Vagina (tissue), 2 donors: ENCODE measurements at regions not wholly inside any gene's neighbourhood (a gene's known extent, or its start where the extent isn't known, plus 50 kb on each side); places are given as distances from the start of the nearest gene placed in this dataset.
A peak's percentile ranks its signal among the peaks of the same experiment; 100 is the strongest.

ENCODE experiments used
- DNase-seq, 2 donors: peaks; one replicate each; pipeline ENCODE4 v3.0.0-alpha.2; 2017; ENCODE audit errors: extremely low spot score in 2 of 2
- H3K27ac ChIP-seq: fragments of 200-600 bp; sonication (generic); one replicate; pipeline ENCODE4 v1.5.1; 2019
- H3K27me3 ChIP-seq: fragments of 200-600 bp; sonication (generic); one replicate; pipeline ENCODE4 v1.5.1; 2019
- H3K36me3 ChIP-seq, 2 donors: fragments of 200-600 bp; sonication (generic); one replicate each; pipeline ENCODE4 v1.5.1; 2017 to 2019
- H3K4me1 ChIP-seq: fragments of 200-600 bp; sonication (generic); one replicate; pipeline ENCODE4 v1.5.1; 2019
- H3K4me3 ChIP-seq, 2 donors: fragments of 200-600 bp; sonication (generic); 1 replicate in 1 of 2; 2 replicates in 1 of 2; pipeline ENCODE4 v1.5.1; 2016 to 2019
- H3K9me3 ChIP-seq: fragments of 200-600 bp; sonication (generic); one replicate; pipeline ENCODE4 v1.5.1; 2019
- POLR2A ChIP-seq, 2 donors: fragments of 450-650 bp; IDR thresholded peaks; one replicate each; pipeline ENCODE4 v1.6.1; 2017; ENCODE audit warnings: antibody characterized with exemption in 2 of 2, mild to moderate bottlenecking in 2 of 2, moderate library complexity in 2 of 2
- POLR2AphosphoS5 ChIP-seq, 2 donors: sonication (generic); formaldehyde crosslinking; IDR thresholded peaks; one replicate each; pipeline ENCODE4 v1.9.0; 2017; ENCODE audit warnings: antibody characterized with exemption in 2 of 2, mild to moderate bottlenecking in 2 of 2, low read depth in 1 of 2; ENCODE audit not compliant: insufficient read depth in 1 of 2
- intact Hi-C: fragments of 100-400 bp; cut with DNase I; formaldehyde crosslinking; loops from one replicate; pipeline ENCODE4 v1.15.1; 2023
- TF ChIP-seq, protein P1 (sequence below), 3 experiments: fragments of 450-650 bp in 2 of 3; fragments of 200-600 bp in 1 of 3; sonication (generic) in 1 of 3; IDR thresholded peaks; one replicate each; pipeline ENCODE4 v1.5.1; 2017 to 2019; ENCODE audit warnings: antibody characterized with exemption in 3 of 3, mild to moderate bottlenecking in 2 of 3, moderate library complexity in 2 of 3

GRCh38 chr5:7321724-7322123, 74.2 kb upstream of the ADCY2 start:
- H3K4me1 ChIP-seq = no peaks in the 10 kb centered on the region
- no peaks in the 10 kb centered on the region for H3K36me3 ChIP-seq
- no peak overlapping the region for H3K4me3 ChIP-seq
- DNase-seq = no peak
- H3K9me3 ChIP-seq = no peaks in the 10 kb centered on the region
- TF ChIP-seq, protein P1, sequence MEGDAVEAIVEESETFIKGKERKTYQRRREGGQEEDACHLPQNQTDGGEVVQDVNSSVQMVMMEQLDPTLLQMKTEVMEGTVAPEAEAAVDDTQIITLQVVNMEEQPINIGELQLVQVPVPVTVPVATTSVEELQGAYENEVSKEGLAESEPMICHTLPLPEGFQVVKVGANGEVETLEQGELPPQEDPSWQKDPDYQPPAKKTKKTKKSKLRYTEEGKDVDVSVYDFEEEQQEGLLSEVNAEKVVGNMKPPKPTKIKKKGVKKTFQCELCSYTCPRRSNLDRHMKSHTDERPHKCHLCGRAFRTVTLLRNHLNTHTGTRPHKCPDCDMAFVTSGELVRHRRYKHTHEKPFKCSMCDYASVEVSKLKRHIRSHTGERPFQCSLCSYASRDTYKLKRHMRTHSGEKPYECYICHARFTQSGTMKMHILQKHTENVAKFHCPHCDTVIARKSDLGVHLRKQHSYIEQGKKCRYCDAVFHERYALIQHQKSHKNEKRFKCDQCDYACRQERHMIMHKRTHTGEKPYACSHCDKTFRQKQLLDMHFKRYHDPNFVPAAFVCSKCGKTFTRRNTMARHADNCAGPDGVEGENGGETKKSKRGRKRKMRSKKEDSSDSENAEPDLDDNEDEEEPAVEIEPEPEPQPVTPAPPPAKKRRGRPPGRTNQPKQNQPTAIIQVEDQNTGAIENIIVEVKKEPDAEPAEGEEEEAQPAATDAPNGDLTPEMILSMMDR (IDR thresholded peaks at IDR 0.05) = no peak
- TF ChIP-seq POLR2AphosphoS5 (IDR thresholded peaks at IDR 0.05; ENCODE audit: insufficient read depth in 1 of 2, low read depth in 1 of 2) (peak in 1 of 2 donors; percentile 35), POLR2A (IDR thresholded peaks at IDR 0.05) (no peak)
- H3K27ac ChIP-seq = no peak overlapping the region
- H3K27me3 ChIP-seq = no peaks in the 10 kb centered on the region
- intact Hi-C loops = no loop called here

DNA sequence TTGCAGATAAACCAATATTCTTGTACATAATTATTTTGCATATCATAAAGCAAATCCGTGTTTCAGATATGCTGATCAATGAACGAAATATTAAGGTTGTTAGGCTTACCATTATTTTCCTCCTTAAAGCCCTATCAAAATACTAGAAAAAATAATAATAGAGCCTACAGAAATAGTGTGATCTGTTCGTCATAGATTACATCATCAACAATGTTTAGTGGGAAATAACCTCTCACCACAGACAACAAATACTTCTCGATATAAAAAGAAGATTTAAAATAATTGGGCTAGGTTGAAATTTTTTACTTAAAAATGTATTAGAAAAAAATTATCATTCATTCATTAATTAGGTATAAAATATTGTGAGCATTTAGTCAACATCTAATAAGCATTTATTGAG, 71.0 kb upstream of the ADCY2 start:
- no peaks in the 10 kb centered on the region for H3K36me3 ChIP-seq
- no peaks in the 10 kb centered on the region for H3K27me3 ChIP-seq
- H3K9me3 ChIP-seq = no peaks in the 10 kb centered on the region
- TF ChIP-seq, protein P1 (IDR thresholded peaks at IDR 0.05) = no peak
- TF ChIP-seq POLR2AphosphoS5 (IDR thresholded peaks at IDR 0.05; ENCODE audit: insufficient read depth in 1 of 2, low read depth in 1 of 2) (no peak), POLR2A (IDR thresholded peaks at IDR 0.05) (no peak)
- DNase-seq = no peak
- no peak overlapping the region for H3K27ac ChIP-seq
- no peak overlapping the region for H3K4me3 ChIP-seq
- H3K4me1 ChIP-seq = no peaks in the 10 kb centered on the region
- intact Hi-C loops = no loop called here

DNA sequence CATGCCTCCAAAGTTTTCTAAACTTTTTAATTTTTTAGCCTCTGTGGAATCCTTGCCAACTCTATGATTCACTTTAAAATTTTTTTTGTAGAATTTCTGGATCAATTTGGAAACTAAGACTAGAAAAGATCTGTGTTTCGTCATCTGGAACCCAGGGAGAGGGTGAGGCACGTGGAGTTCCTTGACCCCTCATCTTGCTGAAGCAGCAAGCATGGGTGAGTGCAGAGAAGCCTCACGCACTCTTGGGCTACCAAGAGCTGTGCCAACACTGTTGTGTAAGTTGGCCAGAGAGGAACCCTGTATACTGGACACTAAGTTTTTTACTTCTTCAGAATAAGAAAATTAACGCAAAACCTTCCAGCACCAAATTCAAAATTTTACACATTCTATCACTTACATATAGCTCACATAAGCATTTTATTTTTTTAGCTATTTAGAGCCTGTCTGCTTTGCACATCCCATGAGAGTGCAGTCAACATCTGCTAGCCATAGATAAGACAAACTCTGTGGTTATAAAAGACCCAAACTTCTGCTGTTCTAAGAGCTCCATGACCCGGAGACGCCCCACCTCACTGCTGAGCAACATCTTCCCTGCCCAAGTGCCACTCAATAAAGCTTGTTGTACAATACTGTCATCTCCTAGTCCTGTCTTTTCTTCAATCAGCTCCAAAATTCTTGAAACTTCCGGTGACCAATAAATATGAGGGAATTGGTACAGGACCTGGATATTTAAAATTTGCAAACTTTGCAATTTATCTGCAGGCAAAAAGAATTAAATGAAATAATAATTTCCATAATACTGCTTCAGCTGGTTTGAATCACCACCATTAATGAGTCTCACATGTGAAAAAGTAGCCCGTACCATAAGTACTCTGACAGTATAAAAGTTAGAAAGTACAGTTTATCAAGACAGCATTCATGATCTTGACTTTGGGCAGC, 69.7 kb upstream of the ADCY2 start:
- intact Hi-C loops = no loop called here
- Histone ChIP-seq H3K4me3 (no peak overlapping the region), H3K36me3 (no peaks in the 10 kb centered on the region)

DNA sequence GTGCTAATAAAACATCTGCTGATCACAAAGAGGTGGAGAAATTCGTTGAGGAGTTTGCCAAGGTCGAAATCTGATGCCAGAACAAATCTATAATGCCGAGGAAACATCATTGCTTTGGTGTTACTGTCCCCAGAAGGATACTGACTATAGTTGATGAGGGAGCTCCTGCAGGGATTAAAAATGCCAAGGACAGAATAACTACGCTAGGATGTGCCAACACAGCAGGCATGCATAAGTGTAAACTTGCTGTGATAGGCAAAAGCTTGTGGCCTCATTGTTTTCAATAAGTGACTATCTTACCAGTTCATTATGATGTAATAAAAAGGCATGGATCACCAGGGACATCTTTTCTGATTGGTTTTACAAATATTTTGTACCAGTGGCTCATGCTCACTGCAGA, 66.8 kb upstream of the ADCY2 start:
- TF ChIP-seq POLR2A (IDR thresholded peaks at IDR 0.05) = no peak
- TF ChIP-seq, protein P1 (IDR thresholded peaks at IDR 0.05) = no peak
- intact Hi-C loops = no loop called here

More for the DNA sequence above, 69.7 kb upstream of the ADCY2 start:
- Histone ChIP-seq H3K27me3 (no peaks in the 10 kb centered on the region), H3K27ac (no peak overlapping the region), H3K9me3 (no peaks in the 10 kb centered on the region), H3K4me1 (no peaks in the 10 kb centered on the region)
- TF ChIP-seq, protein P1 (IDR thresholded peaks at IDR 0.05) = no peak
- no peak for TF ChIP-seq POLR2AphosphoS5 (IDR thresholded peaks at IDR 0.05; ENCODE audit: insufficient read depth in 1 of 2, low read depth in 1 of 2)
- no peak for TF ChIP-seq POLR2A (IDR thresholded peaks at IDR 0.05)
- no peak for DNase-seq

GRCh38 chr5:7329712-7330111, 66.2 kb upstream of the ADCY2 start:
- intact Hi-C loops = no loop called here
- H3K36me3 ChIP-seq = no peaks in the 10 kb centered on the region
- no peak overlapping the region for H3K4me3 ChIP-seq
- H3K4me1 ChIP-seq = no peaks in the 10 kb centered on the region
- H3K9me3 ChIP-seq = no peaks in the 10 kb centered on the region
- no peak for DNase-seq
- no peak for TF ChIP-seq POLR2AphosphoS5 (IDR thresholded peaks at IDR 0.05; ENCODE audit: insufficient read depth in 1 of 2, low read depth in 1 of 2)
- TF ChIP-seq, protein P1 (IDR thresholded peaks at IDR 0.05) = no peak
- no peak for TF ChIP-seq POLR2A (IDR thresholded peaks at IDR 0.05)
- H3K27me3 ChIP-seq = no peaks in the 10 kb centered on the region
- H3K27ac ChIP-seq = no peak overlapping the region

More for the DNA sequence above, 66.8 kb upstream of the ADCY2 start:
- Histone ChIP-seq H3K4me3 (no peak overlapping the region), H3K27ac (no peak overlapping the region), H3K9me3 (no peaks in the 10 kb centered on the region), H3K4me1 (no peaks in the 10 kb centered on the region), H3K36me3 (no peaks in the 10 kb centered on the region), H3K27me3 (no peaks in the 10 kb centered on the region)
- DNase-seq = no peak
